ENCODE measurements at regions not wholly inside any gene's neighbourhood (a gene's known extent, or its start where the extent isn't known, plus 50 kb on each side); places are given as distances from the start of the nearest gene placed in this dataset.

GRCh38 chr18:62449490-62450104 is 73.2 kb upstream of the ZCCHC2 start:
- DNase-seq (ENCODE audit: extremely low spot score): no peak
- POLR2A ChIA-PET: no interaction called here
- CTCF ChIA-PET: no interaction called here
- TF ChIP-seq ELF4 (IDR thresholded peaks at IDR 0.05) (no peak), LEF1 (IDR thresholded peaks at IDR 0.05; ENCODE audit: borderline replicate concordance) (no peak), TARDBP (IDR thresholded peaks at IDR 0.05) (no peak), HDGF (IDR thresholded peaks at IDR 0.05; ENCODE audit: borderline replicate concordance) (no peak), FOXA1 (IDR thresholded peaks at IDR 0.05) (no peak), ARNT (IDR thresholded peaks at IDR 0.05) (no peak), FOXM1 (IDR thresholded peaks at IDR 0.05; ENCODE audit: borderline replicate concordance) (no peak), L3MBTL2 (conservative IDR thresholded peaks at IDR 0.05) (no peak), BHLHE40 (IDR thresholded peaks at IDR 0.05; ENCODE audit: borderline replicate concordance) (no peak), SUZ12 (IDR thresholded peaks at IDR 0.05) (no peak), FOXK2 (IDR thresholded peaks at IDR 0.05) (no peak), SP1 (IDR thresholded peaks at IDR 0.05) (no peak), ZNF384 (IDR thresholded peaks at IDR 0.05) (no peak), NFRKB (IDR thresholded peaks at IDR 0.05) (no peak), CTBP1 (IDR thresholded peaks at IDR 0.05; ENCODE audit: borderline replicate concordance) (no peak)
- TF ChIP-seq, protein P1, sequence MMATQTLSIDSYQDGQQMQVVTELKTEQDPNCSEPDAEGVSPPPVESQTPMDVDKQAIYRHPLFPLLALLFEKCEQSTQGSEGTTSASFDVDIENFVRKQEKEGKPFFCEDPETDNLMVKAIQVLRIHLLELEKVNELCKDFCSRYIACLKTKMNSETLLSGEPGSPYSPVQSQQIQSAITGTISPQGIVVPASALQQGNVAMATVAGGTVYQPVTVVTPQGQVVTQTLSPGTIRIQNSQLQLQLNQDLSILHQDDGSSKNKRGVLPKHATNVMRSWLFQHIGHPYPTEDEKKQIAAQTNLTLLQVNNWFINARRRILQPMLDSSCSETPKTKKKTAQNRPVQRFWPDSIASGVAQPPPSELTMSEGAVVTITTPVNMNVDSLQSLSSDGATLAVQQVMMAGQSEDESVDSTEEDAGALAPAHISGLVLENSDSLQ (IDR thresholded peaks at IDR 0.05): no peak

GRCh38 chr18:62450175-62450545 is 72.7 kb upstream of the ZCCHC2 start:
- DNase-seq (ENCODE audit: extremely low spot score): no peak
- POLR2A ChIA-PET: no interaction called here
- no peak for TF ChIP-seq HDGF (IDR thresholded peaks at IDR 0.05; ENCODE audit: borderline replicate concordance)
- no peak for TF ChIP-seq FOXA1 (IDR thresholded peaks at IDR 0.05)
- TF ChIP-seq TARDBP (IDR thresholded peaks at IDR 0.05): no peak
- TF ChIP-seq ARNT (IDR thresholded peaks at IDR 0.05): no peak
- no peak for TF ChIP-seq SUZ12 (IDR thresholded peaks at IDR 0.05)
- TF ChIP-seq LEF1 (IDR thresholded peaks at IDR 0.05; ENCODE audit: borderline replicate concordance): no peak
- no peak for TF ChIP-seq ZNF384 (IDR thresholded peaks at IDR 0.05)
- TF ChIP-seq L3MBTL2 (conservative IDR thresholded peaks at IDR 0.05): no peak
- TF ChIP-seq BHLHE40 (IDR thresholded peaks at IDR 0.05; ENCODE audit: borderline replicate concordance): no peak
- no peak for TF ChIP-seq NFRKB (IDR thresholded peaks at IDR 0.05)
- no peak for TF ChIP-seq FOXK2 (IDR thresholded peaks at IDR 0.05)
- CTCF ChIA-PET: no interaction called here

- no peak for DNase-seq (ENCODE audit: extremely low spot score)
- ChIA-PET CTCF (no interaction called here), POLR2A (no interaction called here)
- no peak for TF ChIP-seq NFRKB (IDR thresholded peaks at IDR 0.05)
- TF ChIP-seq SP1 (IDR thresholded peaks at IDR 0.05): no peak
- no peak for TF ChIP-seq ELF4 (IDR thresholded peaks at IDR 0.05)
- TF ChIP-seq FOXM1 (IDR thresholded peaks at IDR 0.05; ENCODE audit: borderline replicate concordance): no peak
- TF ChIP-seq ARNT (IDR thresholded peaks at IDR 0.05): no peak
- no peak for TF ChIP-seq FOXK2 (IDR thresholded peaks at IDR 0.05)
- no peak for TF ChIP-seq SUZ12 (IDR thresholded peaks at IDR 0.05)
- no peak for TF ChIP-seq TARDBP (IDR thresholded peaks at IDR 0.05)
- TF ChIP-seq ZNF384 (IDR thresholded peaks at IDR 0.05): no peak
Measured at GRCh38 chr18:62450546-62451410, 72.0 kb upstream of the ZCCHC2 start.

- ChIA-PET CTCF (no interaction called here), POLR2A (no interaction called here)
- DNase-seq (ENCODE audit: extremely low spot score): no peak
- TF ChIP-seq HDGF (IDR thresholded peaks at IDR 0.05; ENCODE audit: borderline replicate concordance) (no peak), CTBP1 (IDR thresholded peaks at IDR 0.05; ENCODE audit: borderline replicate concordance) (no peak), NFRKB (IDR thresholded peaks at IDR 0.05) (no peak), LEF1 (IDR thresholded peaks at IDR 0.05; ENCODE audit: borderline replicate concordance) (no peak), FOXM1 (IDR thresholded peaks at IDR 0.05; ENCODE audit: borderline replicate concordance) (no peak)
Measured at GRCh38 chr18:62452280-62452831, 70.5 kb upstream of the ZCCHC2 start.

- ChIA-PET POLR2A (no interaction called here), CTCF (no interaction called here)
- no peak for TF ChIP-seq HDGF (IDR thresholded peaks at IDR 0.05; ENCODE audit: borderline replicate concordance)
- TF ChIP-seq FOXK2 (IDR thresholded peaks at IDR 0.05): no peak
- no peak for TF ChIP-seq L3MBTL2 (conservative IDR thresholded peaks at IDR 0.05)
- no peak for TF ChIP-seq ELF4 (IDR thresholded peaks at IDR 0.05)
- TF ChIP-seq SUZ12 (IDR thresholded peaks at IDR 0.05): no peak
- TF ChIP-seq, protein P1 (IDR thresholded peaks at IDR 0.05): no peak
- no peak for TF ChIP-seq ZNF384 (IDR thresholded peaks at IDR 0.05)
- TF ChIP-seq NFRKB (IDR thresholded peaks at IDR 0.05): no peak
- no peak for TF ChIP-seq ARNT (IDR thresholded peaks at IDR 0.05)
- DNase-seq (ENCODE audit: extremely low spot score): no peak
Measured at GRCh38 chr18:62453864-62454263, 69.0 kb upstream of the ZCCHC2 start.

GRCh38 chr18:62454527-62454926 is 68.3 kb upstream of the ZCCHC2 start:
- POLR2A ChIA-PET: no interaction called here
- DNase-seq (ENCODE audit: extremely low spot score): no peak
- TF ChIP-seq FOXA1 (IDR thresholded peaks at IDR 0.05) (no peak), HDGF (IDR thresholded peaks at IDR 0.05; ENCODE audit: borderline replicate concordance) (no peak), ARNT (IDR thresholded peaks at IDR 0.05) (no peak), TARDBP (IDR thresholded peaks at IDR 0.05) (no peak), LEF1 (IDR thresholded peaks at IDR 0.05; ENCODE audit: borderline replicate concordance) (no peak), SUZ12 (IDR thresholded peaks at IDR 0.05) (no peak), SP1 (IDR thresholded peaks at IDR 0.05) (no peak), ZNF384 (IDR thresholded peaks at IDR 0.05) (no peak), FOXK2 (IDR thresholded peaks at IDR 0.05) (no peak), L3MBTL2 (conservative IDR thresholded peaks at IDR 0.05) (no peak), BHLHE40 (IDR thresholded peaks at IDR 0.05; ENCODE audit: borderline replicate concordance) (no peak), ELF4 (IDR thresholded peaks at IDR 0.05) (no peak), NFRKB (IDR thresholded peaks at IDR 0.05) (no peak)
- TF ChIP-seq, protein P1 (IDR thresholded peaks at IDR 0.05): no peak
- CTCF ChIA-PET: no interaction called here
